Activated naive CD8-positive, alpha-beta T cell treated with anti-CD3 and anti-CD28 coated beads, Interleukin-2, amount 50 U/mL, for 24 hours (primary cell): ENCODE measurements at regions not wholly inside any gene's neighbourhood (a gene's known extent, or its start where the extent isn't known, plus 50 kb on each side); places are given as distances from the start of the nearest gene placed in this dataset.
A peak's percentile ranks its signal among the peaks of the same experiment; 100 is the strongest.
"Not testable (repeated sequence)": the region's sequence is repeated elsewhere in the genome, so short reads cannot be mapped to it uniquely, and the experiment has no call there.

Source experiments
- ATAC-seq: fragments of 150-1000 bp; cut with Tn5 transposase; one replicate; pipeline ENCODE4 v1.10.0; 2021
- DNase-seq: peaks from one replicate; pipeline ENCODE4 v3.0.0; 2021
- H3K27ac Mint-ChIP-seq: one replicate; pipeline ENCODE4 v1.8.0; 2021; ENCODE audit warnings: mild to moderate bottlenecking, mixed read lengths
- H3K27me3 Mint-ChIP-seq: one replicate; pipeline ENCODE4 v1.8.0; 2021; ENCODE audit warnings: mixed read lengths
- H3K36me3 Mint-ChIP-seq: one replicate; pipeline ENCODE4 v1.8.0; 2021; ENCODE audit warnings: low read depth, mixed read lengths
- H3K4me1 Mint-ChIP-seq: one replicate; pipeline ENCODE4 v1.8.0; 2021; ENCODE audit warnings: mixed read lengths
- H3K4me3 Mint-ChIP-seq: one replicate; pipeline ENCODE4 v1.8.0; 2021; ENCODE audit warnings: mild to moderate bottlenecking, moderate library complexity, mixed read lengths
- H3K9me3 Mint-ChIP-seq: one replicate; pipeline ENCODE4 v1.8.0; 2021; ENCODE audit warnings: mixed read lengths

GRCh38 chr6:144416773-144417172, 131.6 kb downstream of the UTRN start:
- no peak overlapping the region for H3K4me3 Mint-ChIP-seq
- DNase-seq (no peak), ATAC-seq (no peak)
- no peak overlapping the region for H3K27ac Mint-ChIP-seq
- H3K4me1 Mint-ChIP-seq = peaks cover 44% of the 10 kb centered on the region
- peaks cover 3% of the 10 kb centered on the region for H3K36me3 Mint-ChIP-seq
- no peaks in the 10 kb centered on the region for H3K27me3 Mint-ChIP-seq
- H3K9me3 Mint-ChIP-seq = peaks cover 4% of the 10 kb centered on the region

DNA sequence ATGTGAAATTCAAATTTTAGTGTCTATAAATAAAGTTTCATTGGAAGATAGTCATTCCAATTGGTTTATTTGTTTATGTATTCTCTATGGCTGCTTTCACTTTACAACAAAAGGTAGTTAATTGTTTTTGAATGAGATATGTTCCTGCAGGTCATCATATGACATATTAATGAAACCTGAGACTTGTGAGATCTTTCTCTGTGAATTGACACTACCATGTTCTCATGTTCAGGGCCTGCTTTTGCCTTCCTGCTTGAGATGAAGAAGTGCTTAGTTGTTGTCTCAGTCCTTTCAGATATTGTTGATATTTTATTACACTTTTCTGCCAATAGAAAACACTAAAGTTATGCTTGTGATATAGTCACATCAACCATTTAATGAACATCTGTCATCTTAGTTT, 132.5 kb downstream of the UTRN start:
- no peak overlapping the region for H3K27ac Mint-ChIP-seq
- peaks cover 37% of the 10 kb centered on the region for H3K4me1 Mint-ChIP-seq
- no peaks in the 10 kb centered on the region for H3K27me3 Mint-ChIP-seq
- peaks cover 4% of the 10 kb centered on the region for H3K9me3 Mint-ChIP-seq
- peaks cover 3% of the 10 kb centered on the region for H3K36me3 Mint-ChIP-seq
- H3K4me3 Mint-ChIP-seq = no peak overlapping the region
- DNase-seq (no peak), ATAC-seq (no peak)

GRCh38 chr6:144418959-144419545, 133.9 kb downstream of the UTRN start:
- peaks cover 5% of the 10 kb centered on the region for H3K36me3 Mint-ChIP-seq
- H3K4me1 Mint-ChIP-seq = peaks cover 29% of the 10 kb centered on the region
- ATAC-seq (no peak), DNase-seq (no peak)
- H3K9me3 Mint-ChIP-seq = no peaks in the 10 kb centered on the region
- H3K27ac Mint-ChIP-seq = no peak overlapping the region
- no peak overlapping the region for H3K4me3 Mint-ChIP-seq
- no peaks in the 10 kb centered on the region for H3K27me3 Mint-ChIP-seq

GRCh38 chr6:144423167-144423566, 138.0 kb downstream of the UTRN start:
- Mint-ChIP-seq H3K9me3 (no peaks in the 10 kb centered on the region), H3K27ac (no peak overlapping the region), H3K36me3 (peaks cover 17% of the 10 kb centered on the region), H3K4me3 (no peak overlapping the region), H3K27me3 (no peaks in the 10 kb centered on the region), H3K4me1 (peaks cover 11% of the 10 kb centered on the region)
- ATAC-seq = no peak
- DNase-seq = no peak

GRCh38 chr6:144429753-144430152, 144.6 kb downstream of the UTRN start:
- no peaks in the 10 kb centered on the region for H3K27me3 Mint-ChIP-seq
- peaks cover 25% of the 10 kb centered on the region for H3K36me3 Mint-ChIP-seq
- peaks cover under 1% of the 10 kb centered on the region for H3K4me1 Mint-ChIP-seq
- ATAC-seq (no peak), DNase-seq (no peak)
- H3K9me3 Mint-ChIP-seq = no peaks in the 10 kb centered on the region
- H3K4me3 Mint-ChIP-seq = no peak overlapping the region
- H3K27ac Mint-ChIP-seq = no peak overlapping the region

GRCh38 chr6:144433446-144433845, 148.3 kb downstream of the UTRN start:
- not testable (repeated sequence) for DNase-seq, H3K4me1 Mint-ChIP-seq, H3K4me3 Mint-ChIP-seq, H3K9me3 Mint-ChIP-seq, H3K27ac Mint-ChIP-seq, H3K27me3 Mint-ChIP-seq, ATAC-seq
- H3K36me3 Mint-ChIP-seq = peaks cover 32% of the 10 kb centered on the region

GRCh38 chr6:144434308-144434990, 149.3 kb downstream of the UTRN start:
- Mint-ChIP-seq H3K27me3 (no peaks in the 10 kb centered on the region), H3K36me3 (peaks cover 36% of the 10 kb centered on the region), H3K27ac (no peak overlapping the region), H3K4me3 (no peak overlapping the region), H3K9me3 (no peaks in the 10 kb centered on the region), H3K4me1 (peaks cover 4% of the 10 kb centered on the region)
- DNase-seq (no peak), ATAC-seq (peak; percentile 52)

DNA sequence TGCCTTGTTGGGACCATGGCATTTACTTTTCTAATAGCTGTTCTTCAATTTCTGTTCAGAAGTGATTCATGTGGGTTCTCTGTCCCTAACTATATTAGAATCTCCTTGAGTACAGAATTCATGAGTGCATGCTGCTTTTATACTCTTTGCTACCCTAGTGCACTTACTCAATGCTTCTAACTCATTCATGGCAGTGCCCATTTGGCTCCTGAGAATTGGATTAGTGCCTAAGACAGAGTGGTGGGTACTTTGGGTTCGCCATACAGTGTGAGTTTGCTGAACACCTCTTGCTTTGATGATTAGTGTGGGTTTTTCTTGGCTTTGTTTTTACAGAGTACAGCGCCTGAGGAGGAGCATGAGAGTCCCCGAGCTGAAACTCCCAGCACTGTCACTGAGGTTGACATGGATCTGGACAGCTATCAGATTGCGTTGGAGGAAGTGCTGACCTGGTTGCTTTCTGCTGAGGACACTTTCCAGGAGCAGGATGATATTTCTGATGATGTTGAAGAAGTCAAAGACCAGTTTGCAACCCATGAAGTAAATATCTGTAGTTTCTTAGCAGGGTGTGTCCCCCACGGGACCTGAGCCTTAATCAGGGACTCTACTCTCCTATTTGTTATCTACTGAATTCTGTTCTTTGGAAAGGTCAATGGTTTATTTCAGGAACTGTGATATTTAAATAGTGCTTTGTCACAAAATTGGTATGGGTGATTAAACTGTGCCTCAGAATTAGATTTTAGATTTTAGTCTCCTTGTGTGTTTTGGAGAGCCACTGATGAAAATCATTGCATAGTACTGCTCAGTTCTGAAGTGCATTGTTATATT, 150.7 kb downstream of the UTRN start:
- Mint-ChIP-seq H3K36me3 (peaks cover 47% of the 10 kb centered on the region), H3K4me3 (no peak overlapping the region), H3K27me3 (no peaks in the 10 kb centered on the region), H3K4me1 (peaks cover 4% of the 10 kb centered on the region), H3K27ac (no peak overlapping the region), H3K9me3 (no peaks in the 10 kb centered on the region)
- ATAC-seq (no peak), DNase-seq (no peak)

- ATAC-seq (no peak), DNase-seq (no peak)
- Mint-ChIP-seq H3K27me3 (no peaks in the 10 kb centered on the region), H3K36me3 (peaks cover 53% of the 10 kb centered on the region), H3K4me1 (peaks cover 4% of the 10 kb centered on the region), H3K9me3 (peaks cover 8% of the 10 kb centered on the region), H3K4me3 (no peak overlapping the region), H3K27ac (no peak overlapping the region)
Measured at GRCh38 chr6:144437105-144437504, 152.0 kb downstream of the UTRN start.

- ATAC-seq (no peak), DNase-seq (no peak)
- Mint-ChIP-seq H3K27me3 (no peaks in the 10 kb centered on the region), H3K36me3 (peaks cover 59% of the 10 kb centered on the region), H3K4me1 (peaks cover 4% of the 10 kb centered on the region), H3K27ac (no peak overlapping the region), H3K4me3 (no peak overlapping the region), H3K9me3 (peaks cover 12% of the 10 kb centered on the region)
Measured at GRCh38 chr6:144438103-144438502, 153.0 kb downstream of the UTRN start.

DNA sequence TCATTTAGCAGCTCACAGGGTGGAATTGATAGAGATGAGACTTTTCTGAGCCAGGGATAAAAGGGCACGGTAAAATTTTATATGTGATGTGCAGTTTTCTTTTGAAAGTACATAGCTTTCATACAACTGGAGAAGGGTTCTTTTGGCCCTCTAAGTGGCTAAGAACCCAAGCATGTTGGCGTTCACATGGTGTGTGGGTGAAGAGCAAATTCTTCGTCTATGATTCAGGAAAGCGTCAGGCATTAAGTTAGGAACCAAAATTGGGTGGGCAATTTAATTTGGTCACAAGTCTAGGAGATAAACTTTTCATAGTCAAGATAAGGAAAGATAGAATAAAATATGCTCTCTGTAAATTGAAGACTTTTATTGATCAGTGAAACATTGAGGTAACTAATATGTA, 153.9 kb downstream of the UTRN start:
- no peak overlapping the region for H3K27ac Mint-ChIP-seq
- peaks cover 4% of the 10 kb centered on the region for H3K4me1 Mint-ChIP-seq
- H3K27me3 Mint-ChIP-seq = no peaks in the 10 kb centered on the region
- ATAC-seq (no peak), DNase-seq (no peak)
- no peak overlapping the region for H3K4me3 Mint-ChIP-seq
- H3K9me3 Mint-ChIP-seq = peaks cover 12% of the 10 kb centered on the region
- H3K36me3 Mint-ChIP-seq = peaks cover 60% of the 10 kb centered on the region

- Mint-ChIP-seq H3K36me3 (peaks cover 64% of the 10 kb centered on the region), H3K9me3 (peaks cover 12% of the 10 kb centered on the region)
- H3K4me1 Mint-ChIP-seq, H3K4me3 Mint-ChIP-seq, H3K27ac Mint-ChIP-seq, DNase-seq, ATAC-seq, H3K27me3 Mint-ChIP-seq: not testable (repeated sequence)
Measured at GRCh38 chr6:144441801-144442200, 156.7 kb downstream of the UTRN start.

- no peak for ATAC-seq
- H3K4me1 Mint-ChIP-seq = peaks cover 5% of the 10 kb centered on the region
- no peak overlapping the region for H3K27ac Mint-ChIP-seq
- H3K36me3 Mint-ChIP-seq = peaks cover 57% of the 10 kb centered on the region
- no peak for DNase-seq
- H3K4me3 Mint-ChIP-seq = no peak overlapping the region
- no peaks in the 10 kb centered on the region for H3K27me3 Mint-ChIP-seq
- H3K9me3 Mint-ChIP-seq = peaks cover 12% of the 10 kb centered on the region
Measured at GRCh38 chr6:144443157-144443556, 158.0 kb downstream of the UTRN start.

GRCh38 chr6:144447472-144447871, 162.3 kb downstream of the UTRN start:
- Mint-ChIP-seq H3K27me3 (no peaks in the 10 kb centered on the region), H3K4me1 (peaks cover 6% of the 10 kb centered on the region), H3K36me3 (peaks cover 41% of the 10 kb centered on the region), H3K27ac (no peak overlapping the region), H3K4me3 (no peak overlapping the region), H3K9me3 (peaks cover under 1% of the 10 kb centered on the region)
- ATAC-seq = no peak
- DNase-seq = no peak

GRCh38 chr6:144449218-144449617, 164.1 kb downstream of the UTRN start:
- DNase-seq (no peak), ATAC-seq (no peak)
- Mint-ChIP-seq H3K36me3 (peaks cover 36% of the 10 kb centered on the region), H3K4me1 (peaks cover 6% of the 10 kb centered on the region), H3K27me3 (no peaks in the 10 kb centered on the region), H3K27ac (no peak overlapping the region), H3K9me3 (no peaks in the 10 kb centered on the region), H3K4me3 (no peak overlapping the region)
